Activated naive CD4-positive, alpha-beta T cell treated with anti-CD3 and anti-CD28 coated beads for 36 hours (primary cell): ENCODE measurements at regions not wholly inside any gene's neighbourhood (a gene's known extent, or its start where the extent isn't known, plus 50 kb on each side); places are given as distances from the start of the nearest gene placed in this dataset.

Experiments used
- CTCF ChIA-PET: fragments of 350-600 bp; sonication (Branson Sonifier 250); formaldehyde crosslinking; loops from one replicate; lab custom pipeline; 2021; ENCODE audit warnings: antibody characterized with exemption; lab: Charles Lee
- DNase-seq: peaks from one replicate; pipeline ENCODE4 v3.0.0-alpha.2; 2020
- H3K27ac Mint-ChIP-seq: one replicate; pipeline ENCODE4 v1.8.0; 2021; ENCODE audit warnings: mild to moderate bottlenecking, mixed read lengths
- H3K27me3 Mint-ChIP-seq: one replicate; pipeline ENCODE4 v1.8.0; 2021; ENCODE audit warnings: low read depth, mixed read lengths
- H3K36me3 Mint-ChIP-seq: one replicate; pipeline ENCODE4 v1.8.0; 2021; ENCODE audit warnings: low read depth, mixed read lengths
- H3K4me1 Mint-ChIP-seq: one replicate; pipeline ENCODE4 v1.8.0; 2021; ENCODE audit warnings: low read depth, mixed read lengths
- H3K4me3 Mint-ChIP-seq: one replicate; pipeline ENCODE4 v1.8.0; 2021; ENCODE audit warnings: mild to moderate bottlenecking, moderate library complexity, mixed read lengths
- H3K9me3 Mint-ChIP-seq: one replicate; pipeline ENCODE4 v1.8.0; 2021; ENCODE audit warnings: mixed read lengths
- intact Hi-C: fragments of 100-400 bp; cut with micrococcal nuclease; formaldehyde crosslinking; loops from one replicate; pipeline ENCODE4 v1.15.1; 2023

DNA sequence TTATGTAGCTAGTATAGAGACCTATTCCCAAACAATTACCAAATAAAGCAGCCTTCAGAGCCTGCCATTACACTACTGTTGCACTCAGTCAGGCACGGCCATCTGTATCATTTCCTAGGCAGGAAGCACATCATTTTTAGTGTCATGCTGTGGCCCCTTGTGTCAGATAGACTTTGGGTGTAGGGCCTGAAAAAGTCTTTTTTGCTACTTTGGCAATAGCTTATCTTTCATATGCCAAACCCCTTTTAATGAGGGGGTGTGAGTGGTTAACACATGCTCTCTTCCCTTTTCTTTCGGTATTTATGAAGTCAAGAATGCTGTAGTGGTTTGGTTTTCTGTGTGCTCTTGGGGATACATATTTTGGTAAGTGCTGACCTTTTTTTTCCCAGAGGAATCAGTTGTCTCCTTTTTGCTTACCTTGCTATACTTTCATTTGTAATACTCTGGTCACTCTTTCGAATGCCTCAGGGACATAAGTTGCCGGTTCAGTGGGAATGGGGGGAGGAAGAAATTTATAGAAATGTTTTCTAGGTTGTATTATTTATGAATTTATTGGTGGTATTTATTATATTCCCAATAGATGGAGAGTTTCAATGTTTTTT is 209.8 kb downstream of the CSNK1G3 start:
- Mint-ChIP-seq H3K27me3 (no peaks in the 10 kb centered on the region), H3K36me3 (no peaks in the 10 kb centered on the region), H3K4me1 (no peaks in the 10 kb centered on the region), H3K27ac (no peak overlapping the region), H3K4me3 (no peak overlapping the region), H3K9me3 (peaks cover 1% of the 10 kb centered on the region)
- CTCF ChIA-PET = no interaction called here
- intact Hi-C loops = no loop called here
- DNase-seq = no peak

DNA sequence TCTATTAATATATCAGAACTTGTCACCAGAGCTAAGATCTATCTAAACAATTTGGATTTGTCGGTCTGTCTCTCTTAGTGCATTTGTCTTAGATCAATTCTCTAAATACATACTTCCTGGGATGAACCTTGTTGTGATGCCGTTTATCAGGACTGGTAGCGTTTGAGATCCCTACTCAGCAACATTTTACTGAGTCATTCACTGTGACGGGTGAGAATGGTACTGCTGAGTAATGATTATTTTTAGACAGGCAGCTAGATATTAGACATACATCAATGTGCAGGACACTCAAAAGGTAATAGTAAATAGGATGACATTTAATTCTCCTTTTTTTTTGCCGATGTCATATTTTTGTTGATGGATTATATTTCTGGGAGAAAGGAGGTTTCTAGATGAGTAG is 209.0 kb downstream of the CSNK1G3 start:
- CTCF ChIA-PET = no interaction called here

DNA sequence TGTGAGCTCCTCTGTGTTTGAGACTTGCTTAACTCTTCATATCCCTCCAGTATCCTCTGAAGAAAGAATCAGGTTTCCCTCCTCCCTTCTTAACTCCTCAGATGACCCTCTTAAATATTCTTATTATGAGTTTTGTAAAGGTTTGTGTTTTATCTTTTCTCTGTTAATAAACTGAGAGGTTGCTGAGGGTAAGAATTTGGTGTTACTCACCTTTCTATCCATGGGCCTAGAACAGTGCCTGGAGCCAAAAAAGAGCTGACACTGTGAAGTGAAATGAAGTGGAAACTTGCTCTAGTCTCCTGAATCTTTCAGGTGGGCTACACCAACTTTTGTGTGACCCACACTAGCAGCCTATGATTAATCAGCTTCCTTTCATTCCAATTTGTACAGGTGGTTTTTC is 208.4 kb downstream of the CSNK1G3 start:
- DNase-seq = no peak
- H3K27me3 Mint-ChIP-seq = no peaks in the 10 kb centered on the region
- no peak overlapping the region for H3K27ac Mint-ChIP-seq
- intact Hi-C loops = no loop called here
- H3K4me1 Mint-ChIP-seq = no peaks in the 10 kb centered on the region
- no peak overlapping the region for H3K4me3 Mint-ChIP-seq
- no peaks in the 10 kb centered on the region for H3K9me3 Mint-ChIP-seq
- CTCF ChIA-PET = no interaction called here
- no peaks in the 10 kb centered on the region for H3K36me3 Mint-ChIP-seq

More for the DNA sequence above, 209.0 kb downstream of the CSNK1G3 start:
- no peaks in the 10 kb centered on the region for H3K27me3 Mint-ChIP-seq
- H3K4me1 Mint-ChIP-seq = no peaks in the 10 kb centered on the region
- DNase-seq = no peak
- H3K27ac Mint-ChIP-seq = no peak overlapping the region
- intact Hi-C loops = no loop called here
- no peak overlapping the region for H3K4me3 Mint-ChIP-seq
- no peaks in the 10 kb centered on the region for H3K36me3 Mint-ChIP-seq
- no peaks in the 10 kb centered on the region for H3K9me3 Mint-ChIP-seq

DNA sequence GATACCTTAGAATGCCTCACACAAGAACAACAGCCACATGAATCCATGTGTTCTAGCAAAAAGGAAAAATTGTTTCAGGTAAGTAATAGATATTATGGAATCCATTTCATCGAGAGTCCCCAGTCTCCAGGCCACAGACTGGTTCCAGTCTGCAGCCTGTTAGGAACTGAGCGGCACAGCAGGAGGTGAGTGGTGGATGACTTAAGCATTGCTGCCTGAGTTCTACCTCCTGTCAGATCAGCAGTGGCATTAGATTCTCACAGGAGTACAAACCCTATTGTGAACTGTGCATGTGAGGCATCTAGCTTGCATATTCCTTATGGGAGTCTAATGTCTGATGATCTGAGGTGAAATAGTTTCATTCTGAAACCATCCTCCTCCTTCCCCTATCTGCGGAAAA is 207.0 kb downstream of the CSNK1G3 start:
- no peaks in the 10 kb centered on the region for H3K9me3 Mint-ChIP-seq
- DNase-seq = no peak
- CTCF ChIA-PET = no interaction called here
- intact Hi-C loops = no loop called here
- no peak overlapping the region for H3K4me3 Mint-ChIP-seq
- no peaks in the 10 kb centered on the region for H3K36me3 Mint-ChIP-seq
- H3K27ac Mint-ChIP-seq = no peak overlapping the region
- no peaks in the 10 kb centered on the region for H3K4me1 Mint-ChIP-seq
- H3K27me3 Mint-ChIP-seq = no peaks in the 10 kb centered on the region

DNA sequence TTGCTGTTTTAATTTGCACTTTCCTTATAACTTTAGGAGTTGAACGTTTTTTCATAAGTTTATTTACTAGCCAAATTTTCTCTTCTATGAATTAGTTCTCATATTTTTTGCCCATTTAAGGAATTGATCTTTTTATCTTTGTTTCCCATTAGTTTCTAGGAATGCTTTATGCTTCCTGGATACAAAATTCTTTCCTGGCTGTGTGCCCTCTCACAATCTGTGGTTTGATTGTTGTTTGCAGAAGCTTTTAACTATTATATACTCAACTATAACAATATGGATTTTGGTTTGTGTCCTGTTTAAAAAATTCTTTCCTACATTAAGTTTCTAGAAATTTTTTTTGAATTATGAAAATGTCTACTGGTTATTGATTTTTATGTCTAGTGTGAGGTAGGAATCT is 206.3 kb downstream of the CSNK1G3 start:
- H3K36me3 Mint-ChIP-seq = no peaks in the 10 kb centered on the region
- no peak overlapping the region for H3K4me3 Mint-ChIP-seq
- H3K4me1 Mint-ChIP-seq = no peaks in the 10 kb centered on the region
- peaks cover 2% of the 10 kb centered on the region for H3K9me3 Mint-ChIP-seq
- no peak overlapping the region for H3K27ac Mint-ChIP-seq
- intact Hi-C loops = no loop called here
- no peak for DNase-seq
- CTCF ChIA-PET = no interaction called here
- no peaks in the 10 kb centered on the region for H3K27me3 Mint-ChIP-seq

DNA sequence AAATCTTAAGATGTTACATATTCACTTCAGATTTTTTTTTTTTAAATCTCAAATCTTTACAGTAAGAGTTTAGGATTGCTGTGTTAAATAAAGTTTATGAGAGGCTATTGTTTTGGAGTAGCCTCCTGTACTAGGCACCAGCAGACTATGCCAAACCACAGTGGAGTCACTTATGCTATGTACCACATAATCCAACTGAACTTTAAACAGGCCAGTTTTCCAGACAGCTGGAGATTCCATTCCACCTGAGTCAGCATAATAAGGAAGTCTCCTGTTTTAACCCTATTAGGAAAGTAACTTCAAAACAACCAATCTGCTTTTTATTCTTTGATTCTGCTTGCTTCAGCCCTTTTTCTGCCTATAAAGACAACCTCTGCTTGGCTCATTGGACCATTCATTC is 205.2 kb downstream of the CSNK1G3 start:
- H3K36me3 Mint-ChIP-seq = no peaks in the 10 kb centered on the region
- no peak for DNase-seq
- no peaks in the 10 kb centered on the region for H3K27me3 Mint-ChIP-seq
- intact Hi-C loops = no loop called here
- no peak overlapping the region for H3K27ac Mint-ChIP-seq
- H3K4me3 Mint-ChIP-seq = no peak overlapping the region
- CTCF ChIA-PET = no interaction called here
- no peaks in the 10 kb centered on the region for H3K4me1 Mint-ChIP-seq
- H3K9me3 Mint-ChIP-seq = peaks cover 3% of the 10 kb centered on the region

DNA sequence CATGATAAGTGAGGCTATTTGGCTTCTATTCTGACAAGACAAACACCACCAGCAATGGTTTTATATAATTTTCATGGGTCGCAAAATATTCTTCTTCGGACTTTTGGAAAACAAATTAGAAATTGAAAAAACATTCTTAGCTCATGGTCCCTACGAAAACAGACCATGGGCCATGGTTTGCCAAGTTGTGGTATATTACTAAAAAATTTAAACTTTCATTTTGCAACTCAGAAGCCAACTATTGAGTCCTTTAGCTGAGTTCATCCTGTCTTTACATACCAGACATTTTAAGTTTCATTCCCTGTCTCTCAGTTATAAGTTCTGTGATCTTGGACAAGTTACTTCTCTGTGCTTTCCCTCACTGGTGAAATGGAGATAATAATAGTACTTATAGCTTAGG is 198.1 kb downstream of the CSNK1G3 start:
- Mint-ChIP-seq H3K27me3 (no peaks in the 10 kb centered on the region), H3K9me3 (peaks cover 3% of the 10 kb centered on the region), H3K4me3 (no peak overlapping the region), H3K36me3 (no peaks in the 10 kb centered on the region), H3K4me1 (no peaks in the 10 kb centered on the region), H3K27ac (no peak overlapping the region)
- intact Hi-C loops = no loop called here
- CTCF ChIA-PET = no interaction called here
- no peak for DNase-seq

DNA sequence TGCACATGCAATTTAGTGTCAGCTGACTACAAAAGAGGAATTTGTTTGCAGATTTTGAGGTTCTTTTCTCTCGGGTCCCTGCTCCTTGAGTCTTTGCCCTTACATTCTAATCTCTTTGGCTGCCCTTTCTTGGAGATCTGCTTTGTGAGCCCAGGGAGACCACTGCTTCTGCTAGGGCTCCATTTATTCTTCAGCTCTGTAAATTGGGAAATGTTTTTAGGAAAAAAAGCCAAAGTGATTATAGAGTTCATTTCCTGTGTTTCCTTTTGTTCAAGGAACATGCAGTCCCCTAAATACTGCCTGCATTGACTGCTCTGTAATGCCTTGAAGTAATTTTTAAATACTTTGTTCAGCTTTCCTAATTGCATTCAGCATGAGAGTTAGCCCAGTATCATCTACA is 197.4 kb downstream of the CSNK1G3 start:
- no peaks in the 10 kb centered on the region for H3K36me3 Mint-ChIP-seq
- intact Hi-C loops = no loop called here
- no peaks in the 10 kb centered on the region for H3K27me3 Mint-ChIP-seq
- H3K4me3 Mint-ChIP-seq = no peak overlapping the region
- no peak overlapping the region for H3K27ac Mint-ChIP-seq
- H3K9me3 Mint-ChIP-seq = peaks cover 3% of the 10 kb centered on the region
- CTCF ChIA-PET = interaction anchor here (0.5 kb wide), 1 partner anchor 90 kb away, joined by 3 read pairs; no protein-coding TSS in a partner anchor
- no peaks in the 10 kb centered on the region for H3K4me1 Mint-ChIP-seq
- no peak for DNase-seq

DNA sequence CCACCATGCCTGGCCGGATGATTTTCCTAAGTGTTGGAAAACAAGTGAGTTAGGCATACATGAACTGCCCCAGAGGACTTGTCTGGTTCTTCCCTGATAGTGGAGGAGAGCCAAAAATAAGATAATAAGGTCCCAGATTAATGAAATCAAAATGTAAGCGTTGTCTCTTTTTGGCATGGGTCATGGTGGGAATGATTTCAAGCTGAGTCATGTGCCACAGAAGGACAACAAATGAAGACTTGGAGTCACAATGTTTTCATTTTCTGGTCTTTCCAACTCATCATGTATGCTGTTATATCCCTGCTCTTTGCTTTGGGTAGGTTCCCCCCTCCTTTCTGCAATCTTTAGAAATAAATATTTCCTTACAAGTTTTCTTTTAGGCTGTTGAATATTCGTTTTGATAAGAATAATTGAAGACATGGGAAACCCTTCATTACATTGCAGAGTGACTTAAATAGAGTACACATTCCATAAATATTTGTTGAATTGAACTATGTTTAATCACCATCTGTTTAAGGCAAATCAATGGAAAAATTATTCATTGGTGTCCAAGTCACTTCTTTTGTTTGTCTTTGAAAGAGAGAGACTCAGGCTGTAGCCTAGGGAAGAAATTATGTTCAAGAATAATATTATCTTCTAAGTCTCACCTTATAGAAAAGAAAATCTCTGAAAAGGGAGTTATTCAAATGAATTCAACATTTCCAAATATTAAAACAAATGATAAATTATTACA is 196.3 kb downstream of the CSNK1G3 start:
- DNase-seq = no peak
- intact Hi-C loops = no loop called here
- no peaks in the 10 kb centered on the region for H3K36me3 Mint-ChIP-seq
- H3K4me1 Mint-ChIP-seq = no peaks in the 10 kb centered on the region
- H3K27me3 Mint-ChIP-seq = no peaks in the 10 kb centered on the region
- H3K27ac Mint-ChIP-seq = no peak overlapping the region
- CTCF ChIA-PET = no interaction called here
- no peak overlapping the region for H3K4me3 Mint-ChIP-seq
- peaks cover 1% of the 10 kb centered on the region for H3K9me3 Mint-ChIP-seq

DNA sequence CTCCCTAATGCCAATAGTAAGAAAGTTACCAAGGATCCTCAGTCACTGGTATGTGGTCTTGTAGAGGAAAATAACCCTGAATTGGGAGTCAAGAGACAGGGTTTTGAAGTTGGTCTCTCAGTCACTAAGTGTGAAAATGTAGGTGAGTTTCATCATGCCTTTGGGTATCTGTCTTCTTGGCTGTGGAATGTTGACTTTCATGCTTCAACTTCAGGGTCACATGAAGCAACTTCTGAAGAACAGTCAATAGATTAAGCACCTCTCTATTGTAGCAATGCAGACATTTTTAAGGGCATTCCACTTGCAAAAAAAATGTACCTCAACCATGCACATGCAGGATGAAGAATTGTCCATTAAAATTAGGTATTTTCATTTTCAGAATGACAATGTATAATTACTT is 194.6 kb downstream of the CSNK1G3 start:
- CTCF ChIA-PET = no interaction called here
- no peaks in the 10 kb centered on the region for H3K36me3 Mint-ChIP-seq
- H3K4me3 Mint-ChIP-seq = no peak overlapping the region
- intact Hi-C loops = no loop called here
- H3K27me3 Mint-ChIP-seq = no peaks in the 10 kb centered on the region
- H3K4me1 Mint-ChIP-seq = no peaks in the 10 kb centered on the region
- no peak for DNase-seq
- H3K9me3 Mint-ChIP-seq = no peaks in the 10 kb centered on the region
- H3K27ac Mint-ChIP-seq = no peak overlapping the region

DNA sequence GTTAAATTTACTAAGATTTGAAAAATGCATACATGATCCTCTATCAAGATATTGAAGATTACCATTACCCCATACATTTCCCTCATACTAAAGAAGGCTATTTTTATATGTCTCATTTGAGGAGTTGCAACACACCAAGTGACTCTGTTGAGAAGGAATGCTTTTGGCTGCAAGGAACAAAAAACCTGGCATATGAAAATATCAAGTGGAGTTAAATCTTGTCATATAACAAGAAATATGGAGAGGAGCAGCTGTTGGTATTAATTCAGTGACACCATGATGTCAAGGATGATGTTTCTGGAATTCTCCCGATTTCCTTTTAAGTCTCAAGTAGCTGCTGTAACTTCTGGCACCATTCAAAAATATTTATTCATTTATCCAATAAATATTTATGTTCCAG is 193.8 kb downstream of the CSNK1G3 start:
- H3K36me3 Mint-ChIP-seq = no peaks in the 10 kb centered on the region
- H3K9me3 Mint-ChIP-seq = no peaks in the 10 kb centered on the region
- no peaks in the 10 kb centered on the region for H3K4me1 Mint-ChIP-seq
- no peak overlapping the region for H3K4me3 Mint-ChIP-seq
- CTCF ChIA-PET = no interaction called here
- no peak for DNase-seq
- intact Hi-C loops = no loop called here
- no peak overlapping the region for H3K27ac Mint-ChIP-seq
- H3K27me3 Mint-ChIP-seq = no peaks in the 10 kb centered on the region

DNA sequence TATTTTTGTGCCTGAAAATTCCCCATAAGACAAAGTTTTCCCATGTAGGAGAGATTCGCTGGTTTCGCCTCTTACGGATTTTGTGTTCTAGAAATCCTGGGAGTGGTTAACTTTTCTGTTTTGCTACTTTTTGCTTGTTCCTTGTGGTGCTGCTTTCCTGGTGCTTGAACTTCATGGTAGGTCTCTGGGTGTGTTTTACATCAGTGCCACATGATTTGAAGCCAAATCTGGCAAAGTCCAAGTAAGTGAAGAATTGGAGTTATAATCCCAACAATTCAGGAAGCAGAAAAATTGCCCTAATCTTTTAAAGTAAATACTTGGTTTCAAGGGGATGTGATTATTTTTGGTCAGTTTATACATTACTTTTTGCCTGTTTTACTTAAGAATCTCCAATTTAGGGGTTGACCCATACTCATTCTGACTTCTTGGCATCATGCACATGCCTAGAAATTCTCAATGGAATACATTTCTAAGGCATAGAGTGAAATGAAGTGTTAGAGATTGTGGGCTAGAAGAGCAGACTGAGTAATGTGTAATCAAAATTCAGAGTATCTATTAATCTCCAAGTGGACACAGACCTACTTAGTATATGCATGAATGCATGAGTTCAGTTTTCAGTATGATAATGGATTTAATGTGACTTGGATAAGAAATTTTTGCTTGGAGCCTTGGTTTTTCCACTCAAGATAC is 189.7 kb downstream of the CSNK1G3 start:
- Mint-ChIP-seq H3K36me3 (no peaks in the 10 kb centered on the region), H3K4me1 (no peaks in the 10 kb centered on the region), H3K4me3 (no peak overlapping the region), H3K27me3 (no peaks in the 10 kb centered on the region), H3K27ac (no peak overlapping the region), H3K9me3 (peaks cover 3% of the 10 kb centered on the region)
- intact Hi-C loops = no loop called here
- CTCF ChIA-PET = no interaction called here
- no peak for DNase-seq
